ENCODE measurements at regions not wholly inside any gene's neighbourhood (a gene's known extent, or its start where the extent isn't known, plus 50 kb on each side); places are given as distances from the start of the nearest gene placed in this dataset.
"Not testable (repeated sequence)": the region's sequence is repeated elsewhere in the genome, so short reads cannot be mapped to it uniquely, and the experiment has no call there.

DNA sequence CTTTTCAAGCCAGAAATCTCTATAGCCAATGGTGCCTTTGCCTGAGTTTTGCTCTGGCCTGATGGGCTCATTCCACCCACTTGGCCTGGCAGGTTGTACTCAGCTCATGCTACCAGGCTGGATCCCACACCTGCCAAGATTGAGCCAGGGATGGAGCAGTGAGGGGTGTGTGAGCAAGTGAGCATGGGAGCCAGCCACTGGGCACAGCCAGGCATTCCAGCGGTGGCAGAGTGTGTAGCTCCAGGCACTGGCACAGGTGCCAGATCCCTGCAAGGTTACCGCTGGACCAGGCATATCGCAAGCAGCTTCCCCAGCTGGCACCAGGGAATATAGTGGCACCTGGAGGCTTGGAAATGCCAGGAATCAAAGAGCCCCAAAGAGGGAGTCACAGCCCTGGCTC, 2395.6 kb upstream of the C9orf72 start:
- DNase-seq: no peak

DNA sequence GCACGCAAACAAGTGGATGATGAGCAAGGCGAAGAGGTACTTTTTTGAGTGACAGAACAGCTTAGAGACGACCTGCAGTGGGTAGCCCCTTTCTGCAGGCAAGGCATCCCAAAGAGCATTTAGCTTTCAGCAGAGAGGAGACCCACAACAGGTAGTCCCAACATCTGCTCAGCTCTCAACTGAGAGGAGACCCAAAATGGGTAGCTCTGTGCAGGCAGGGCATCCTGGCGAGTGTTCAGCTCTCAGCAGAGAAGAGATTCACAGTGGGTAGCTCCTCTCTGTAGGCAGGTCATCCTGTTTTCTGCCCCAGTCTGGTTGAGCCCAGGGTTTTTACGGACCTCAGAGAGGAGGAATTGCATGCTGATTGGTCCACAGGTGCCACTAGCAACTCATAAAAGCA, 2396.1 kb upstream of the C9orf72 start:
- DNase-seq: no peak

DNA sequence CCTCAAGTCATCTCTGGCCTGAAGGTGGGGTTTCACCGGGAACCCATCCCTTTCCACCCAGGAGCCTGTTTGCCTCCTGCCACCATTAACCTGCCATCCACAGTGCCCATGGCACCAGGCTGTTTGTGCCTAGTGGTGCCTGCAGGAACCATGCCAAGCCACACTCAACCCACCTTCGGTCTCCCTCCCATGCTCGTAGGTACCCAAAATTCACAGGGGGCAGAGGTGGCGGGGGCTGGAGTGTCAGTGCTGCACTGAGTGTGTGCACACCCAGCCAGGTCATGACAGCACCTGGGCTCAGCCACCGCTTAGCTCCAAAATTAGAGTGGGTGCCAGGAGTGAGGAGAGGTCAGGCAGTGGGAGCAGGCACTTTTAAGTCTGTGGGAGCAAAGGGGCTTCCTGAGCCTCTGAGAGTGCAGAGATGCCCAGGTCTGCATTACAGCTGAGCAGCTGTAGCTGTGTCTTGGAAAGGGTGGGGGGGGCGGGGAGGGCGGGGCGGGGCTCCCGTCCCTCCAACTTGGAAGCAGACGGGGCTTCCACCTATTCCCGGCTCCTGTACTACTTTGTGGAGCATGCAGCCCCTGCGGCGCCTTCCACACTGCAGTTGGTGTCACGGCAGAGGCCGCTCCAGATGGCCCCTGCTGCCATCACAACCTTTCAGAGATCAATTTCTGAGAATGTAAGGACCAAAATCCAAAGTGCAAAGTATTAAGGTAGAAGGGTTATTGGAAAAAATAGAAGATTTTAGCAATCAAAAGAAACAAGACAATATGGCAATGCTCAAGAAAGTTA, 2396.8 kb upstream of the C9orf72 start:
- no peak for DNase-seq

DNA sequence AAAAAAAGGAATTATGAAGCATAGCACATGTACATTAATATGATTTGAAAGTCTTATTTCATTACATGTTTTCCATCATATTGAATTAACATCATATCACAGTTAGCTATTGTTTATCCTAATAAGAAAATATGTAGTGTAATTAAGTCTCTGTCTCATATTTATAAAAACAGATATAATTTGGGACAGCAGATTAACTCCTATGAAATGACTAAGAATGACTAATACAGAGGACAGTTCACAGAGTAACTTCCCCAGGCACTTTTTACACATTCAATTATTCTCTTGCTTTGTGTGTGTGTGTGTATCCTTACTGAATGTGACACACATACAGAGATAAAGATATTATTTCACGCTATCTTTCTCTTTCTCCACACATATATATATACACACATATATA, 2400.9 kb upstream of the C9orf72 start:
- no peak for DNase-seq

DNA sequence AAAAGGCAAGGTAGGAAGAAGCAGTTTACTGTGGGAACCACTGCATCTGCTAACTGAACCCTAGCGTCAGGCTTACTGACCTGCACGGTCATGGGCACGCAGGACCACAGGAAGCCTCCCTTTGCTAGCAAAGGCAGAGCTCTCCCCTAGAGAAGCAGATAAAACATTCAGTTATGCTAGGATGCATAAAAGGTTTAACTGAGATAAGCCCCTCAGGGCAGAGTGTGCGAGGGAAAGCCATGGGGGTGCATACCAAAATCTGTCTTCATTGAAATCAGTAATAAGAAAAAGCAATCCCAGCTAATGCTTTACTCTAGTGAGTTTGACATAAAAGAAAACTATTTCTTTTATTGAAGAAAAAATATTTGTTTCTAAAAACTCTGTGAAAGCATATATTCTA, 2403.7 kb upstream of the C9orf72 start:
- no peak for DNase-seq

GRCh38 chr9:29981013-29981412, 2403.4 kb upstream of the ACO1 start:
- no peak for DNase-seq

DNA sequence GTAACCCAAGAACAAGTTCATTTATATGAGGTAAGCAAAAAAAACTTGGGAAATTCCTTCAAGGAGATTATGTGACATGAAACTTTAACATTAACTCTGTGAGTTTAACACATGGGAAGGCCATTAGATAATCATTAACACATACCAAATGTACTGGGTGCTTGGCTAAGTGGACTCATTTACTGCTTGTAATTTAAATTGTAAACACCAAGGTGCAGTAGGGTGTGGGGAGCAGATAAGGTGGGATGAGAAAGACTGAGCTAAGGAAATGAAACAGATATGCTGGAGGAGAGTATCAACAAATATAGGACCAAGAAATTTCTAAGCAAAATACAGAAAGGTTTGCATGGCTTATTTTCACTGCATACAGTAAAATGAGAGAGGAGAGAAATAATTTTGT, 2384.8 kb upstream of the ACO1 start:
- DNase-seq: no peak

- no peak for DNase-seq
Observed at GRCh38 chr9:30010691-30011090, 2373.8 kb upstream of the ACO1 start.

DNA sequence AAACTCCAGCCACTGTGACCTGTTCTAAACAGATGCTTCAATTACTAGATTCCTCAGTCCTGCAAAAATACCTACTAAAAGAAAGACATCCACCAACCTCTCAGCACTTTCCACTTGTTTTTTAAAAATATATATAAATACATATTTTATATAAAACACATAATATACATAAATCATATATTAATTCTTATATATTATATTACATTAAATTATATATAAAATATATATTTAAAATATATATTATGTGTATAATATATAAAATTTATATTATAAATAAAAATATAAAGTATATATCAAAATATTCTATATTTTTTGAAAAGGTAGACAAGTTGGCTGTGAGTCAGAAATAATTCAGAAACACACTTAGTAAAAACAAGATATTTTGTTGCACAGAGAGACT, 2371.8 kb upstream of the ACO1 start:
- DNase-seq: no peak

GRCh38 chr9:30015073-30015472, 2369.4 kb upstream of the ACO1 start:
- no peak for DNase-seq

GRCh38 chr9:30020161-30020560, 2364.3 kb upstream of the ACO1 start:
- DNase-seq: no peak

DNA sequence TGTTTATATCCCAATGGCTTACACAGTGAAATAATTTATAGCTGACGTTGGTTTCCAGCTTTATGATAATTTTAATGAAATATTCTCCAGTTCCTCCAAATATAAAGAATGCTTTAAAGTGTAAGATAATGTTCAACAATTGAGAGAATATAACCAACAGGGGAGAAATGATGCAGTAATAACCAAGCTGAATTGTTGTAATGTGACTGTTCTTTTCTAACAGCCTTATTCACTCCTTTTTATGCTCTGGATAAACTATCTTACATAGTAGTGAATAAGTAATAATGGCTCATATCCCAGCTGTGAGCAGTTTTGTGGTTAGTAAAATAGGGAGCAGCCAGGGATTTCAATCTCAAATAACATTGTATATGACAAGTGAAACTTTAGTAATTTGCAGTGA, 2348.7 kb upstream of the ACO1 start:
- DNase-seq: no peak

DNA sequence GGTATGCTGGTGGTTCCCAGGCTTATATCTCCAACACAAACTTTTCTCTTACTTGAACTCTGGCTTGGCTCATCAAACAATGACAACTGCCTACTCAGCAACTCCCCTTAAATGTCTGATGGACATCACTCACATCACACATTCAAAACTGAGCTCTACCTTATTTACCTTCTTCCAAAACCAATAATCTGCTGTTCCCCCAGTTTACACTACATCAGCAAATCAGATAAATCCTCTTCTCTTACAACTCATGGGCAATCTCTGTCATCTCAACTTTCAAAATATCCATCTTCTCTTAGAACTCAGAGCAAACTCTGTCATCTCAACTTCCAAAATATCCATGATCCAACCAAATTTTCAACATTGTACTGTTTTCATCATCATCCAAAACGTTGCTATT, 2347.9 kb upstream of the ACO1 start:
- no peak for DNase-seq

DNA sequence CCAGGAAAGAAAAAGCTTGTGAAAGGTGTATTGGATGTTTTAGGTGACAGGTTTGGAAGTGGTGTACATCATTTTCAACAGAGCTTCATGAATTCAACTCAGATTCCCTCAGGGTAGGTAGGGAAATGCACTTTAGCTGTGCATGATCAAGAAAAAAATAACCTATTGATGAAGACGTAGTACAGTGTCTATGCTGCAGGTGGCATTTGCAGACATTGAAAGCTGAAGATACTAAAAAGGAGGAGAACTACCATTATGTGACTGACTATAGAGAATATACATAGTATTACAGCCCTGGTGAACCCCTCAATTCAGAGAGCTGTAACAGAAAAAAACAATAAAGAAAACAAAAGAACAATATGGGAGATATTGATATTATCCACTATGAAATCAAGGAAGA, 2344.7 kb upstream of the ACO1 start:
- DNase-seq: no peak

DNA sequence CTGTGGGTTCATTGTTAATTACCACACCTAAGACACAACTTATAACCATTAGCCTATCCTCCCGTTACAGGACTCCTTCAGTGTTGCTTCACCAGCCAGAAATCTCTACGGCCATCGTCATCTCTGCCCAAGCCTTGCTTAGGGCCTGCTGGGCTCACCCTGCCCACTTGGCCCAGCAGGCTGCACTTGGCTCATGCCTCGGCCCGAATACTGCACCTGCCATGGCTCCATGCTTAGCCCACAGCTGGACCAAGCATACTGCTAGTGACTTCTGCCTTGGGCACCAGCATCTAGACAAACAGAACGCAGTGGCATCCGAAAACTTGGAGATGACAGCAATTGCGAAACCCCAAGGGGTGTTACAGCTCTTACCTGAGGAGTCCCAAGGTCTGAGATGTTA, 2336.0 kb upstream of the ACO1 start:
- DNase-seq: no peak

DNA sequence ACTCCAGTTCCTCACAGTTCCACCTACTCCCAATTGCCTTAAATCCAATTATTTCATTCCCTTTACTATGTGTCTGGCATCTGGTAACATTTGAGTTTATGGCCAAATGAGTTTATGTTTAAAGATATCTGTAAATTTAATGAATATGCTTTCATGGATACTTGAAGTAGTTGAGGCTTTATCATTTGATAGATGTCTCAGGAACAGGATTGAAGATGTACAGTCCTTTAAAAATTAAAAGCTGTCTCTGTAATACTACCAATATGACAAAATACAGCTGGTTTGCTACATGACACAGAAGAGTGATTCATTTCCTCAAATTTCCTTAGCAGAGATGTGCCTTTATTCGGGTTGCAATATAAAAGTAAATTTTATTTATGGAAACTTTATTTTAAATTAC, 2326.0 kb upstream of the ACO1 start:
- DNase-seq: no peak

DNA sequence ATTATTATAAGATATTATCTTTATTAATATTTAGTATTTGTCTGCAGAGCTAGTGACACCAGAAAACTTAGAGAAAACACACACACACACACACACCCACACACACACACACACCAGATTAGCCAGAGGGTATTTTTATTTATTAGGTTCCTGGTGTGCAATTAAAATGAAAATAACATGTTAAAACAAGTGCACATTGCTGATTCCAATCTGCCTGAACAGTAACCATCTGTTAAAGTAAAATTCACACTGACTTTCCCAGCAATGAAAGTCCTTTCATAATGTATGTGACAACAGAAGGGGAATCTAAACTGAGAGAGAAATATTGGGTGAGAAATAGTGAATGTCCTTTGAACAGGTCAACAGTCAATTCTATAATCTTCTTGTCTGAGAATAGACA, 2323.5 kb upstream of the ACO1 start:
- DNase-seq: no peak

DNA sequence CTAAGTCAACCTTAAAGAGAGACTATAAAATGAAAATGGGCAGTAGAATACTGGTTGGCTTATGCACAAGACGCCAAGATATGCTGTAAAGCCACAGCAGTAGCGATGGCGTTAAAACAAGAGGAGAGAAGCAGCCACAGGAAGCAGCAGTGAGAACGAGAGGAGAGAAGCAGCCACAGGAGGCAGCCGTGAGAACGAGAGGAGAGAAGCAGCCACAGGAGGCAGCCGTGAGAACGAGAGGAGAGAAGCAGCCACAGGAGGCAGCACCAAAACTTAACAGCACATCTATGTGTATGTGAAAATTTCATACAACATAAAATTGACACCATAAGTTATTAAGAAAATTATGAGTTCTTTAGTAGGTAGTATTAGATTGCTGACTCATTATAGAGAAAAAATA, 2318.6 kb upstream of the ACO1 start:
- no peak for DNase-seq

DNA sequence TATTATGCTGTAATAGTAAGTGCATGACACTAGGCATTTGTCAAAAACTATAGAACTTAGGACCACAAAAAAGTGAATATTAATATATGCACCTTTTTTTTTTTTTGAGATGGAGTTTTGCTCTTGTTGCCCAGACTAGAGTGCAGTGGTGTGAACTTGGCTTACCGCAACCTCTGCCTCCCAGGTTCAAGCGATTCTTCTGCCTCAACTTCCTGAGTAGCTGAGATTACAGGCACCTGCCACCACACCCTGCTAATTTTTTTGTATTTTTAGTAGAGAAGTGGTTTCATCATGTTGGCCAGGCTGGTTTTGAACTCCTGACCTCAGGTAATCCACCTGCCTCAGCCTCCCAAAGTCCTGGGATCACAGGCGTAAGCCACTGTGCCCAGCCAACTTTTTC, 2315.2 kb upstream of the ACO1 start:
- not testable (repeated sequence) for DNase-seq

- DNase-seq: no peak
Observed at GRCh38 chr9:30075022-30075421, 2309.4 kb upstream of the ACO1 start.

DNA sequence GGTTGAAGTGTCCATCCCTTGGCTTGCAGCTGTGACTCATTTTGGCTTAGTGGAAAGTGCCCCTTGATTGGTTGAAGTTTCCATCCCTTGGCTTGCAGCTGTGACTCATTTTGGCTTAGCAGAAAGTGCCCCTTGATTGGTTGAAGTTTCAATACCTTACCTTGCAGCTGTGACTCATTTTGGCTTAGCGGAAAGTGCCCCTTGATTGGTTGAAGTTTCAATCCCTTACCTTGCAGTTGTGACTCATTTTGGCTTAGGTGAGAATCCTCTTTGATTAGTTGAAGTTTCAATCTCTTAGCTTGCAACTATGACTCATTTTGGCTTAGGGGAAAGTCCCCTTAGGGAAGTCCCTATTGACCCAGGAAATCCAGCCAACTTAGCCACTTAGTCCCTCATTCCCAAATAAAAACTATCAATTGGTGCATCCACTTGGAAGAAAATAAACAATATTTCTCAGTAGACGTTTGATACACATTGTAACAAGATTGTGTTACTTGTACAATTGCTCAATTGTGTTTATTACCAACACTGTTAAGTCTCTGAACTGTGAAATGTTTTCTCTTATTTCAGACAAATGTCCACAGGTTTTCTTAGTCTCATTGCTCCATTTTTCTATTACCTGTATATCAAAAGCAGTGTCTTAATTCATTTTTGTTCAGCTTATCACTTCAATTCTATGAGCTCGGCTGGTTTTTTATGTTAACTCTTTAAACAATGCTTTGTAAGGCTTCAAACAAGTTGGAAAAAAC, 2308.8 kb upstream of the ACO1 start:
- DNase-seq: no peak

DNA sequence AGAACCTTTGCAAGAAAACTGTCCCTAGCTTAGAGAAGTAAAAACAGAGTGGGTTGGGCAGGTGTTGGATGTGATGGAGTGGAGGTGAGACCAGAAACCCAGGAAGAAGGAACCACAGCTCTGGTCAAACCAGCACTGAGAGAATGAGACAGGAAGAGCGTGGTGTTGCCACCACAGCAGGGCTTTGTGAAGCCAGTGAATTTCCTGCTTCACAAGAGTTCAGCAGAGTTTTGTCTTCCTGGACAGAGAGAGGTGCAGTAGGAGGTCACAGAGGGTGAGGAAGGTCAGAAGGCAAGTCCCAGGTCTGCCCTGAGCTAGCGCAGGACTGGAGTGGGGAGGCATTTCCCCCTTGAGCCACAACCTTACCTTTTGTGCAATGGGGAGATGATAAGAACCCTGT, 2306.2 kb upstream of the ACO1 start:
- DNase-seq: no peak

- no peak for DNase-seq
Observed at GRCh38 chr9:30089428-30089827, 2295.0 kb upstream of the ACO1 start.

DNA sequence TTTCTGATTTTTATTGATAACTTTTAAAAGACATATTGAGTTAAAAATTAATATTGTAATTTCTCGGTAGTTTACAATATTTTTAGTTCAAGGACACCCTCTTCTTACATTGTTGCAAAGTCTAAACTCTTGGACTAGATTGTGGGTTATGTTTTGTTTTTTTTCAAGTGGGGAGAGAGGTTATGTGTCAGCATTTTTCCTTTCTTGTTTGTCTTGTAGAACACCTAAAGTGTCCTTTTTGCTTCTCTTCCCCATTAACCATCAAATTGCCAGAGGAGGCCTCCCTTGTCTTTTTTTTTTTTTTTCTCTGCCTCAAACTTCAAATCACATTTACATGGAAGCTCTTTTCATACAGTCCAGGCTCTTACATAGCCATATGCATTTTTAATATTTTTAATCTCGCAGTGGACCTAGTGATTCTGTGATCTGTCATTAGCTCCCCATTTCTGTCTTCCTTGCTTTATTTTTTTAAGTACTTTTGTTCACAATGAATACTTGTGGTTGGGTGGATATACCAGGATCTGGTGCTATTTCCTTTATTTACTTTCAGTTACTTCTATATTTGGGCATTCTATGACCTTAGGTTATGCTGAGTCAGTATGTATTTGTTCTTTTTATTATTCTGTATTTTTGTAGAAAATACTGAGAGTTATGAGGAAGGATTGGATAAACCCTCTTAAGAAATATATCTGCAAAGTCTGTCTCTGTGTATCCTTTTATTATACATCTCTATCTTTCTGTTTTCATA, 2280.6 kb upstream of the ACO1 start:
- DNase-seq: no peak

Data from activated CD8-positive, alpha-beta memory T cell treated with anti-CD3 and anti-CD28 coated beads for 24 hours (primary cell).